ENCODE measurements at regions not wholly inside any gene's neighbourhood (a gene's known extent, or its start where the extent isn't known, plus 50 kb on each side); places are given as distances from the start of the nearest gene placed in this dataset.
"Not testable (repeated sequence)": the region's sequence is repeated elsewhere in the genome, so short reads cannot be mapped to it uniquely, and the experiment has no call there.

DNA sequence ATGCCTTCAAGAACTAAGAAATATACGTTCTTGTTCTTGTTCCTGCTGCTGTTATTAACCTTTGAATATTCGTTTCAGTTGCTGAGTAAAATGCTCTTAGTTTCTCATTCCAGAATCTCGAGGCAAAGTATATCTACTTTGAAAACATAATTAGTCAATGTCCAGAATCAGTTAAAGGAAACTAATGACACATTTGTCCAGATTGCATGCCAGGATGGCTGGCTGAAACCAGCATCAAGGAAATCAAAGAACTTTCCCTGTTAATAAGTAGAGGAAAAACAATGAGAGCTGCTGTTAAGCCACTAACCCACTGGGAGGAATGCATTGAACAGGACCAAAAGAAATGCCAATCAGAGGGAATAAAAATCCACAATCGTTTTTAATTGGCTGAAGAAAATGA lies 196.9 kb downstream of the ALDH8A1 start:
- TF ChIP-seq, protein P1, sequence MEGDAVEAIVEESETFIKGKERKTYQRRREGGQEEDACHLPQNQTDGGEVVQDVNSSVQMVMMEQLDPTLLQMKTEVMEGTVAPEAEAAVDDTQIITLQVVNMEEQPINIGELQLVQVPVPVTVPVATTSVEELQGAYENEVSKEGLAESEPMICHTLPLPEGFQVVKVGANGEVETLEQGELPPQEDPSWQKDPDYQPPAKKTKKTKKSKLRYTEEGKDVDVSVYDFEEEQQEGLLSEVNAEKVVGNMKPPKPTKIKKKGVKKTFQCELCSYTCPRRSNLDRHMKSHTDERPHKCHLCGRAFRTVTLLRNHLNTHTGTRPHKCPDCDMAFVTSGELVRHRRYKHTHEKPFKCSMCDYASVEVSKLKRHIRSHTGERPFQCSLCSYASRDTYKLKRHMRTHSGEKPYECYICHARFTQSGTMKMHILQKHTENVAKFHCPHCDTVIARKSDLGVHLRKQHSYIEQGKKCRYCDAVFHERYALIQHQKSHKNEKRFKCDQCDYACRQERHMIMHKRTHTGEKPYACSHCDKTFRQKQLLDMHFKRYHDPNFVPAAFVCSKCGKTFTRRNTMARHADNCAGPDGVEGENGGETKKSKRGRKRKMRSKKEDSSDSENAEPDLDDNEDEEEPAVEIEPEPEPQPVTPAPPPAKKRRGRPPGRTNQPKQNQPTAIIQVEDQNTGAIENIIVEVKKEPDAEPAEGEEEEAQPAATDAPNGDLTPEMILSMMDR (IDR thresholded peaks at IDR 0.05; ENCODE audit: insufficient read depth, low read length, poor library complexity, severe bottlenecking), result no peak
- peak; percentile 80 for DNase-seq (ENCODE audit: low read depth)
- Histone ChIP-seq H3K4me3 (ENCODE audit: low read depth, low read length) (no peak overlapping the region), H3K27me3 (ENCODE audit: control insufficient read depth, insufficient read depth, low read length) (no peaks in the 10 kb centered on the region), H3K36me3 (ENCODE audit: control insufficient read depth, insufficient read depth, low read length) (no peaks in the 10 kb centered on the region)

DNA sequence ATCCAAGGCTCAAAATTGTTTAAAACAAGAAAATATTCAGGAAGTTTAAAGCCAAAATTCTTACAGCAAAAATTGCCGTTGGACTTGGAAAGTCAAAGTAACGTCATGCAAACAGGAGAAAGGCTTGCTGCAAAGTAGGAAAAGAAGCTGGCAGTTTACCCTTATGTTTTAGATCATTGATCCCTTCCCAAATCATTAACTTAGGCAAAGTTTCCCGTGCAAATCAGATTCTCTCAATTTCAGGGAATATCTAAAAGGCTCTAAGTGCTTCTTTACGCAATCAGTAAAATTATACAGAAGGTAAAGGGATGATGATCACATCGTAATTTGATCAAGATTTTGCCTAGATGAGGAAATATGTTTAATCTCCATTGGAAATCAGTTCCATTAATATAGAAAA lies 197.5 kb downstream of the ALDH8A1 start:
- DNase-seq (ENCODE audit: low read depth), result no peak
- no peaks in the 10 kb centered on the region for H3K36me3 ChIP-seq (ENCODE audit: control insufficient read depth, insufficient read depth, low read length)
- H3K4me3 ChIP-seq (ENCODE audit: low read depth, low read length), result no peak overlapping the region
- no peaks in the 10 kb centered on the region for H3K27me3 ChIP-seq (ENCODE audit: control insufficient read depth, insufficient read depth, low read length)
- TF ChIP-seq, protein P1 (IDR thresholded peaks at IDR 0.05; ENCODE audit: insufficient read depth, low read length, poor library complexity, severe bottlenecking), result no peak

DNA sequence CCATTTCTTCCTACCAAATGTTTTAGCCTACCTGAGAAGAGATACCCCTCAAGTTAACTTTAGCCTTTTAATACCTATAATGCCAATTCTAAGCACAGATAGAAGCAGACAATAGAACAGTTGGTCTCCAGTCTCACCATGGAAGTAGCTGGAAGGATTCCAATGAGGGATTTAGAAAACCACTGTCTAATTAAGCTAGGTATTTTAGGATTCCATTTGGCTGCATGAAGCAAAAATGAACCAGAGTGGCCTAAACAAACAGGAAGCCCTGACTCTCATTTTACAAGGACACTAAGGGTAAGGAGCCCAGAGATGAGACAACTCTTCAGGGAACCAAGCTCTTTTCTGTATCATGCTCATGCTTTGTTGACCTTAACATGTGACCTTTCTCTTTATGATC lies 199.2 kb downstream of the ALDH8A1 start:
- Histone ChIP-seq H3K4me3 (ENCODE audit: low read depth, low read length) (no peak overlapping the region), H3K27me3 (ENCODE audit: control insufficient read depth, insufficient read depth, low read length) (no peaks in the 10 kb centered on the region), H3K36me3 (ENCODE audit: control insufficient read depth, insufficient read depth, low read length) (no peaks in the 10 kb centered on the region)
- TF ChIP-seq, protein P1 (IDR thresholded peaks at IDR 0.05; ENCODE audit: insufficient read depth, low read length, poor library complexity, severe bottlenecking), result no peak
- no peak for DNase-seq (ENCODE audit: low read depth)

DNA sequence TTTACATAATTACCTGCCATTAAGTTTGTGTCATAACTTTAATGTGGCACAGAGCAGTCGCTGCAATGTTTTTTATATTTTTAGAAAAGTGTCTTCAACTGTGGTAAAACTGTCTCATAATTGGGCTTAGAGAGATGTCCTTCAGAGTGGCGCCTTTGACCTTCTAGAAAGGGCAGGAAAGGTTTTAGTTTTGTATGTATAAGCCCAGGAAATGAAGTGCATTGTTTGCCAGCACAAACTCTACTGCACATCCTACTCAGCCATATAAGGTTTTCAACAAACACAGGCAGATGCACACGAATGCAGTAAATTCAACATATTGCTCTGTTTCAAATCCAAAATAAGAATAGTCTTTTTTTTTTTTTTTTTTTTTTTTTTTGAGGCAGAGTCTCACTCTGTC lies 201.4 kb downstream of the ALDH8A1 start:
- no peaks in the 10 kb centered on the region for H3K36me3 ChIP-seq (ENCODE audit: control insufficient read depth, insufficient read depth, low read length)
- TF ChIP-seq, protein P1 (IDR thresholded peaks at IDR 0.05; ENCODE audit: insufficient read depth, low read length, poor library complexity, severe bottlenecking), result no peak
- no peak overlapping the region for H3K4me3 ChIP-seq (ENCODE audit: low read depth, low read length)
- no peak for DNase-seq (ENCODE audit: low read depth)
- H3K27me3 ChIP-seq (ENCODE audit: control insufficient read depth, insufficient read depth, low read length), result no peaks in the 10 kb centered on the region

DNA sequence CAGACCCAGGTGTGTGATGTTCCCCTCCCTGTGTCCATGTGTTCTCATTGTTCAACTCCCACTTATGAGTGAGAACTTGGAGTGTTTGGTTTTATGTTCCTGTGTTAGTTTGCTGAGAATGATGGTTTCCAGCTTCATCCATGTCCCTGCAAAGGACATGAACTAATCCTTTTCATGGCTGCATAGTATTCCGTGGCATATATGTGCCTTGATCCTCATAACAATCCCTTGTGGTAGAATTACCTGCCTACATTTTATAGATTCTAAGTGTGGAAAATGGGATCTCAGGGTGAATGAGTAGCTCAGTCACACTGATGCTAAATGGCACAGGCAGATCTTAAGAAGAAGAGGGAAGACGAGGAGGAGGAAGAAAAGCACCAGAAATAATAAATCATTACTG lies 202.7 kb downstream of the ALDH8A1 start:
- DNase-seq (ENCODE audit: low read depth); H3K36me3 ChIP-seq (ENCODE audit: control insufficient read depth, insufficient read depth, low read length); H3K27me3 ChIP-seq (ENCODE audit: control insufficient read depth, insufficient read depth, low read length); H3K4me3 ChIP-seq (ENCODE audit: low read depth, low read length): not testable (repeated sequence)

DNA sequence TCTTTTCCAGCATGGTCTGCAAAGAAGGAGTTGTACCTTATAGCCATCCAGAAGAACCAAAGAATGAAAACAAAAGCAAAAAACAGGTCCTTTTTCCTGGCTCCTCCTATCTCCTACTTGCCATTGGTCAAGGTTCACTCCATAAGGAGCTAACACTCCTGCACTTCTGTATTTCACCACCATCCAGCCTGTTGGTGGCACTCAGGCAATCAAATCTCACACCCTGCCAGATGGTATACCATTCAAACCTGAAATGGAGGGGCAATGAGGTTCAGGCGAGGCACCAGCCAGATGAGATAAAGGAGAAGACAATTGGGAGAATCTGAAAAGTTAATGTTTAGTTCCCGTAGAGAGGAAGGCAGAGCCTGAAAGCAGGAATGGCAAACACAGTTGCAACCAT lies 203.8 kb downstream of the ALDH8A1 start:
- no peaks in the 10 kb centered on the region for H3K36me3 ChIP-seq (ENCODE audit: control insufficient read depth, insufficient read depth, low read length)
- DNase-seq (ENCODE audit: low read depth), result no peak
- H3K27me3 ChIP-seq (ENCODE audit: control insufficient read depth, insufficient read depth, low read length), result no peaks in the 10 kb centered on the region
- no peak overlapping the region for H3K4me3 ChIP-seq (ENCODE audit: low read depth, low read length)
- TF ChIP-seq, protein P1 (IDR thresholded peaks at IDR 0.05; ENCODE audit: insufficient read depth, low read length, poor library complexity, severe bottlenecking), result no peak

DNA sequence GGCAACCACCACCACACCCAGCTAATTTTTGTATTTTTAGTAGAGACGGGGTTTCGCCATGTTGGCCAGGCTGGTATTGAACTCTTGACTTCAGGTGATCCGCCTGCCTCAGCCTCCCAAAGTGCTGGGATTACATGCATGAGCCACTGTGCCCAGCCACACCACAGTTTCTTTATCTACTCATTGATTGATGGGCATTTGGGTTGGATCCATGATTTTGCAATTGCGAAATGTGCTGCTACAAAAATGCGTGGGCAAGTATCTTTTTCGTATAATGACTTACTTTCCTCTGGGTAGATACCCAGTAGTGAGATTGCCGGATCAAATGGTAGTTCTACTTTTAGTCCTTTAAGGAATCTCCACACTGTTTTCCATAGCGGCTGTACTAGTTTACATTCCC lies 204.7 kb downstream of the ALDH8A1 start:
- DNase-seq (ENCODE audit: low read depth); H3K36me3 ChIP-seq (ENCODE audit: control insufficient read depth, insufficient read depth, low read length); H3K27me3 ChIP-seq (ENCODE audit: control insufficient read depth, insufficient read depth, low read length); H3K4me3 ChIP-seq (ENCODE audit: low read depth, low read length): not testable (repeated sequence)
